Fibroblast of mammary gland (primary cell): ENCODE measurements at regions not wholly inside any gene's neighbourhood (a gene's known extent, or its start where the extent isn't known, plus 50 kb on each side); places are given as distances from the start of the nearest gene placed in this dataset.

ENCODE experiments used
- DNase-seq: peaks from one replicate; pipeline ENCODE4 v3.0.0-alpha.2; 2010; ENCODE audit warnings: low read depth
- H3K4me3 ChIP-seq: 2 replicates; pipeline ENCODE4 v1.5.1; 2011; ENCODE audit warnings: low read depth, mild to moderate bottlenecking, low read length, moderate library complexity; ENCODE audit not compliant: control insufficient read depth
- CTCF ChIP-seq: conservative IDR thresholded peaks from 2 replicates; pipeline ENCODE4 v1.5.1; 2011; ENCODE audit warnings: low read depth, low read length, inconsistent platforms; ENCODE audit not compliant: control insufficient read depth, insufficient read depth

GRCh38 chr21:22395965-22396364 is 1397.8 kb downstream of the NCAM2 start:
- DNase-seq: no peak
- no peak overlapping the region for H3K4me3 ChIP-seq
- TF ChIP-seq CTCF: no peak

- TF ChIP-seq CTCF: no peak
- no peak overlapping the region for H3K4me3 ChIP-seq
- DNase-seq: no peak
Observed at GRCh38 chr21:22399681-22400514, 1401.7 kb downstream of the NCAM2 start.

- TF ChIP-seq CTCF: no peak
- no peak for DNase-seq
- no peak overlapping the region for H3K4me3 ChIP-seq
Observed at GRCh38 chr21:22409571-22409970, 1411.4 kb downstream of the NCAM2 start.

- no peak overlapping the region for H3K4me3 ChIP-seq
- TF ChIP-seq CTCF: no peak
- DNase-seq: no peak
Observed at GRCh38 chr21:22416555-22416954, 1418.3 kb downstream of the NCAM2 start.

- no peak overlapping the region for H3K4me3 ChIP-seq
- no peak for TF ChIP-seq CTCF
- DNase-seq: no peak
Observed at GRCh38 chr21:22421416-22422180, 1423.4 kb downstream of the NCAM2 start.

GRCh38 chr21:22438428-22439086 is 1440.3 kb downstream of the NCAM2 start:
- DNase-seq: no peak
- H3K4me3 ChIP-seq: no peak overlapping the region
- no peak for TF ChIP-seq CTCF
